HEK293T (cell line): ENCODE measurements at regions not wholly inside any gene's neighbourhood (a gene's known extent, or its start where the extent isn't known, plus 50 kb on each side); places are given as distances from the start of the nearest gene placed in this dataset.

ENCODE experiments used
- ARNT ChIP-seq: fragments of 450-650 bp; IDR thresholded peaks from 2 replicates; pipeline ENCODE4 v1.6.1; 2017; ENCODE audit warnings: mild to moderate bottlenecking
- BHLHE40 ChIP-seq: fragments of 450-650 bp; IDR thresholded peaks from 2 replicates; pipeline ENCODE4 v1.6.1; 2016; ENCODE audit warnings: mild to moderate bottlenecking, moderate library complexity, borderline replicate concordance
- FOXA1 ChIP-seq: fragments of 450-650 bp; IDR thresholded peaks from 2 replicates; pipeline ENCODE4 v1.6.1; 2016; ENCODE audit warnings: mild to moderate bottlenecking
- FOXK2 ChIP-seq: fragments of 450-650 bp; IDR thresholded peaks from 2 replicates; pipeline ENCODE4 v1.6.1; 2016; ENCODE audit warnings: mild to moderate bottlenecking
- FOXM1 ChIP-seq: fragments of 450-650 bp; IDR thresholded peaks from 2 replicates; pipeline ENCODE4 v1.6.1; 2017; ENCODE audit warnings: mild to moderate bottlenecking, borderline replicate concordance
- HDGF ChIP-seq: fragments of 450-650 bp; IDR thresholded peaks from 2 replicates; pipeline ENCODE4 v1.6.1; 2017; ENCODE audit warnings: antibody characterized with exemption, borderline replicate concordance
- L3MBTL2 ChIP-seq: fragments of 450-650 bp; conservative IDR thresholded peaks from 2 replicates; pipeline ENCODE4 v1.6.1; 2016; ENCODE audit warnings: mild to moderate bottlenecking
- NFRKB ChIP-seq: fragments of 450-650 bp; IDR thresholded peaks from 2 replicates; pipeline ENCODE4 v1.6.1; 2016; ENCODE audit warnings: mild to moderate bottlenecking, moderate library complexity
- PKNOX1 ChIP-seq: fragments of 450-650 bp; IDR thresholded peaks from 2 replicates; pipeline ENCODE4 v1.6.1; 2016
- SP1 ChIP-seq: fragments of 450-650 bp; IDR thresholded peaks from 2 replicates; pipeline ENCODE4 v1.6.1; 2017
- SUZ12 ChIP-seq: fragments of 450-650 bp; IDR thresholded peaks from 2 replicates; pipeline ENCODE4 v1.6.1; 2016; ENCODE audit warnings: mild to moderate bottlenecking
- ZNF384 ChIP-seq: fragments of 450-650 bp; IDR thresholded peaks from 2 replicates; pipeline ENCODE4 v1.6.1; 2016

DNA sequence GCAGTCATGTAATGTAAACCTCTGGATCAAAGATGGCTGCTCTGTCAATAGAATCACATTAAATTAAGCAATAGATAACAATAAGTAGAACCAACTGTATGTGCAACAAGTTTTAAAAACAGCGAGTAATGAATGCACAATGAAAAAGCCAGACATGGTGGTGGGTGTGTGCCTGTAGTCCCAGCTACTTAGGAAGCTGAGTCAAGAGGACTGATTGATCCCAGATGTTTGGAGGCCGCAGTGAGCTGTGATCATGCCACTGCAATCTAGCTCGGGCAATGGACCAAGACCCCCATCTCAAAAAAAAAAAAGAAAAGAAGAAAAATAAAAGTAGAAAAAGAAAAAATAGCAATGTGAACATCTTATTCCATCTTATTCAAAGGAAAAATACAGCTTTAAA lies 558.7 kb upstream of the MMS22L start:
- TF ChIP-seq FOXA1 (no peak), PKNOX1 (no peak), ZNF384 (no peak), FOXM1 (no peak), HDGF (no peak), SUZ12 (no peak), ARNT (no peak), SP1 (no peak), FOXK2 (no peak), L3MBTL2 (no peak), BHLHE40 (no peak), NFRKB (no peak)
